Natural killer cell (primary cell): ENCODE measurements at regions not wholly inside any gene's neighbourhood (a gene's known extent, or its start where the extent isn't known, plus 50 kb on each side); places are given as distances from the start of the nearest gene placed in this dataset.

Experiments
- ATAC-seq, 3 donors: fragments of 150-1000 bp in 2 of 3; fragments of 200-7000 bp in 1 of 3; cut with Tn5 transposase; 1 replicate in 1 of 3; 2 replicates in 2 of 3; pipeline ENCODE4 v1.10.0; 2021; ENCODE audit warnings: mild to moderate bottlenecking in 2 of 3, moderate library complexity in 2 of 3
- DNase-seq, 2 donors: peaks; one replicate each; pipeline versions ENCODE4 v3.0.0 to v3.0.0-alpha.2; 2013 to 2021; ENCODE audit warnings: mixed read lengths in 1 of 2
- H3K27ac ChIP-seq: one replicate; pipeline ENCODE4 v1.5.1; 2013; ENCODE audit warnings: mild to moderate bottlenecking, low read length
- H3K27me3 ChIP-seq: one replicate; pipeline ENCODE4 v1.6.1; 2013; ENCODE audit warnings: low read length; ENCODE audit not compliant: control insufficient read depth, insufficient read depth
- H3K36me3 ChIP-seq: one replicate; pipeline ENCODE4 v1.6.1; 2013; ENCODE audit warnings: low read length; ENCODE audit not compliant: control insufficient read depth, insufficient read depth
- H3K4me1 ChIP-seq: one replicate; pipeline ENCODE4 v1.6.1; 2013; ENCODE audit warnings: low read length; ENCODE audit not compliant: control insufficient read depth, insufficient read depth
- H3K4me3 ChIP-seq: one replicate; pipeline ENCODE4 v1.5.1; 2013; ENCODE audit warnings: low read length
- H3K9me3 ChIP-seq: one replicate; pipeline ENCODE4 v1.6.1; 2013; ENCODE audit warnings: low read length; ENCODE audit not compliant: control insufficient read depth, insufficient read depth
- H3K27ac Mint-ChIP-seq, 2 donors: one replicate each; pipeline ENCODE4 v1.8.0; 2022; ENCODE audit warnings: mild to moderate bottlenecking in 2 of 2, mixed read lengths in 2 of 2, moderate library complexity in 1 of 2
- H3K27me3 Mint-ChIP-seq, 2 donors: one replicate each; pipeline ENCODE4 v1.8.0; 2022; ENCODE audit warnings: low read depth in 2 of 2, mixed read lengths in 2 of 2
- H3K36me3 Mint-ChIP-seq: one replicate; pipeline ENCODE4 v1.8.0; 2022; ENCODE audit warnings: mixed read lengths
- H3K4me1 Mint-ChIP-seq, 2 donors: one replicate each; pipeline ENCODE4 v1.8.0; 2022; ENCODE audit warnings: mixed read lengths in 2 of 2
- H3K4me3 Mint-ChIP-seq: one replicate; pipeline ENCODE4 v1.8.0; 2022; ENCODE audit warnings: mild to moderate bottlenecking, moderate library complexity, mixed read lengths
- H3K9me3 Mint-ChIP-seq, 2 donors: one replicate each; pipeline ENCODE4 v1.8.0; 2022; ENCODE audit warnings: mixed read lengths in 2 of 2
- WGBS: methylation state at CpG from one replicate; pipeline ENCODE4 v1.1.7; 2013; ENCODE audit warnings: missing lambda C conversion rate; ENCODE audit not compliant: insufficient coverage; 5-methylcytosine and 5-hydroxymethylcytosine counted together
- intact Hi-C: fragments of 100-400 bp; cut with micrococcal nuclease; formaldehyde crosslinking; loops from one replicate; pipeline ENCODE4 v1.14.2; 2022
- TF ChIP-seq, protein P1 (sequence below): fragments of 200-600 bp; IDR thresholded peaks from one replicate; pipeline ENCODE4 v1.8.0; 2022; ENCODE audit warnings: antibody characterized with exemption

DNA sequence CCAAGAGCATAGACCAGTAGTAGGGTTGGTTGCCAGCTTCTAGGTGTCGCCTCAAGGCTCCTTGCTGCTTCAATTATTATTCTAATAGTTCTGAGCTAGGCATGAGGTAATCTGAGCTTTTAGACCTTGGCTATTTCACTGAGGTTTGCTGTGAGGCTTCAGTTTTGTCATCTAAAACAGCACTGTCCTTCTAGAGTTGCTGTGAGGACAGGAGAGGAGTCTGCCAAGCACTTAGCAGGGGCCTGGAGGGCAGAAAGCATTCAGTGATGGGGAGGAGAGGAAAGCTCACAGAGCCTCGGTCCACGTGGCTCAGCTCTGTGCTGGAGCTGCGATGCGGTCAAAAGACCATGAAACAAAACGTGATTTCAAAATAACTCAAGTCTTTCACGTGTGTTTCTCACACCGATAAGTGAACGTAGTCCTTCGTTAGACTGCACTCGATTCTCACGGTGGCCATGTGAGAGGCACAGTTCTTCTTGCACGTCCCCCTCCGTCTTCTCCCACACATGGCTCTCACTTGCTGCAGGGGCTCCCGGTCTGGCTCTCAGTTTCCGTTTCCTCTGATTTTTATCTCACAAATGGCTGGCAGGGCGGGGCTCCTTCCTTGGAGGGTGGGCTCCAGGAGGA is 113.7 kb downstream of the B3GNT2 start:
- Histone ChIP-seq H3K4me3 (no peak overlapping the region), H3K9me3 (no peaks in the 10 kb centered on the region), H3K36me3 (no peaks in the 10 kb centered on the region), H3K4me1 (peaks cover 75% of the 10 kb centered on the region), H3K27me3 (no peaks in the 10 kb centered on the region), H3K27ac (peak overlapping the region; percentile 44)
- TF ChIP-seq, protein P1, sequence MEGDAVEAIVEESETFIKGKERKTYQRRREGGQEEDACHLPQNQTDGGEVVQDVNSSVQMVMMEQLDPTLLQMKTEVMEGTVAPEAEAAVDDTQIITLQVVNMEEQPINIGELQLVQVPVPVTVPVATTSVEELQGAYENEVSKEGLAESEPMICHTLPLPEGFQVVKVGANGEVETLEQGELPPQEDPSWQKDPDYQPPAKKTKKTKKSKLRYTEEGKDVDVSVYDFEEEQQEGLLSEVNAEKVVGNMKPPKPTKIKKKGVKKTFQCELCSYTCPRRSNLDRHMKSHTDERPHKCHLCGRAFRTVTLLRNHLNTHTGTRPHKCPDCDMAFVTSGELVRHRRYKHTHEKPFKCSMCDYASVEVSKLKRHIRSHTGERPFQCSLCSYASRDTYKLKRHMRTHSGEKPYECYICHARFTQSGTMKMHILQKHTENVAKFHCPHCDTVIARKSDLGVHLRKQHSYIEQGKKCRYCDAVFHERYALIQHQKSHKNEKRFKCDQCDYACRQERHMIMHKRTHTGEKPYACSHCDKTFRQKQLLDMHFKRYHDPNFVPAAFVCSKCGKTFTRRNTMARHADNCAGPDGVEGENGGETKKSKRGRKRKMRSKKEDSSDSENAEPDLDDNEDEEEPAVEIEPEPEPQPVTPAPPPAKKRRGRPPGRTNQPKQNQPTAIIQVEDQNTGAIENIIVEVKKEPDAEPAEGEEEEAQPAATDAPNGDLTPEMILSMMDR: no peak
- Mint-ChIP-seq H3K4me3 (peak overlapping the region; percentile 64), H3K27me3 (no peaks in the 10 kb centered on the region), H3K36me3 (no peaks in the 10 kb centered on the region), H3K4me1 (peaks cover 68 to 69% of the 10 kb centered on the region in 2 donors), H3K27ac (peak overlapping the region; percentile 83 to 84), H3K9me3 (no peaks in the 10 kb centered on the region)
- intact Hi-C loops: loop anchor here (5.0 kb wide), 1 partner anchor 112 kb away; the partner anchor contains the start of gene B3GNT2
- peak in 1 of 2 donors; percentile 63 for DNase-seq
- ATAC-seq: peak; percentile 27 to 67 (median 55)
- WGBS: 7% methylated on average over 17 of the region's 17 CpGs

DNA sequence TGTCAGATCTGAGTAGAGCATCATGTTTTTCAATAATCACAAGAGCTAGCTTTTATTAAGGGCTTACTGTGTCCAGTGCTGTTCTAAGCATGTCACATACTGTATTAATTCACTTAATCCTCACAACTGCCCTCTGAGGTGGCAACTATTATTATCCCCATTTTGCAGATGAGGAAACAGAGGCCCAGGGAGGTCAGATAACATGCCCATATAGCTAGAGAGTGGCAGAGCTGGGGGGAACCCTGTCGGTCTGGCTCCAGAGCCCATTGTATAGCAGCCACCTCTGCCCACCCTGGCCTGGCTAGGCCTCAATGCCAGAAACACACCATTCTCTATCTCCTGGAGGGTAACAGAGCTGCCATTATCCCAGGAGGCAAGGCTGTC is 113.2 kb downstream of the B3GNT2 start:
- Mint-ChIP-seq H3K36me3 (no peaks in the 10 kb centered on the region), H3K9me3 (no peaks in the 10 kb centered on the region), H3K4me1 (peaks cover 68 to 69% of the 10 kb centered on the region in 2 donors), H3K4me3 (peak overlapping the region; percentile 64), H3K27me3 (no peaks in the 10 kb centered on the region), H3K27ac (peak overlapping the region; percentile 83 to 84)
- ATAC-seq (no peak), DNase-seq (no peak)
- intact Hi-C loops: loop anchor here (5.0 kb wide), 1 partner anchor 112 kb away; the partner anchor contains the start of gene B3GNT2
- H3K27me3 ChIP-seq: no peaks in the 10 kb centered on the region
- 100% methylated on average over 1 of the region's 1 CpG for WGBS
- peak overlapping the region; percentile 44 for H3K27ac ChIP-seq
- no peak overlapping the region for H3K4me3 ChIP-seq
- H3K9me3 ChIP-seq: no peaks in the 10 kb centered on the region
- TF ChIP-seq, protein P1: no peak
- no peaks in the 10 kb centered on the region for H3K36me3 ChIP-seq
- peaks cover 76% of the 10 kb centered on the region for H3K4me1 ChIP-seq

DNA sequence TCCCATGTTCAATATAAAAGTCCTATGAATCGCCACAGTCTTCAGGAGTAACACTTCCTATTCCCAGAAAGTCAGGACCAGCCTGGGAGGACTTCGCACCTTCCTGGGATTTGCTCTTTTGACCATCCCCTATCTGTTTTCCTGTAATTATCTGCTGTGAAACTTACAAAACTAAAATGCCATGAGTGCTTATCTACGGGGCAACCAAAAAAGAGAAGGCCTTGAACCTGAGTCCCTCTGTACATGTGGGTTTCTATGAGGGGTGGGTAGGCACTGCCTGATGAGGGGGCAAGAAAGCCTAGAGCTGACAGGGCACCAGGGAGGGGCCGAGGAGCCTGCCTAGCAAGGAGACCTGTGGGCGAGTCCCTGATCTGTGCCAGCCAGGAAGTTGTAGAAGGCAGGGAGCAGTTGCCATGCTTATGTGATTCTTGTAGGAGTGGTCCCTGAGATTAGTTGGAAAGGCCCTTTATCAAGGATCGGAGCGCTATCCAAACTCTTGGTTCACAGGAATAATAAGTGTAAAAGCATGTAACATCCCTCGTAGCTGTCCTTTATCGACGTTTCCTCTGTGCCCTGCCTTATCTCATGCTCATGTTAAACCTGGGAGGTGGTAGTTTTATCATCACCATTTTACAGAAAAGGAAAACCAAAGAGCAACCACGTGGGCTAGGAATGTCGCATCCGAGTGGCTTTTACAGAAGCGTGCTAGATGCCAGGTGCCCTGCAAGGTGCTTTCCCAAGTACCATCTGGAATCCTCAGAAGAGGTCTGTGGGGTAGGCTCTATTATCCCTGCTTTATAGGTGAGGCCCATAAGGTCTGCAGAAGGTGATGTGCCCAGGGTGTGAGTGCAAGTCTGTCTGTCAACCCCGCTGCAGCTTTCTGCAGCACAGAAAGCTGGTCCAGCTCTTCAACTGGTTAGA is 111.8 kb downstream of the B3GNT2 start:
- Histone ChIP-seq H3K27ac (no peak overlapping the region), H3K4me3 (no peak overlapping the region), H3K9me3 (no peaks in the 10 kb centered on the region), H3K4me1 (peaks cover 76% of the 10 kb centered on the region), H3K36me3 (no peaks in the 10 kb centered on the region), H3K27me3 (no peaks in the 10 kb centered on the region)
- Mint-ChIP-seq H3K4me3 (no peak overlapping the region), H3K4me1 (peaks cover 72 to 75% of the 10 kb centered on the region in 2 donors), H3K27me3 (no peaks in the 10 kb centered on the region), H3K9me3 (no peaks in the 10 kb centered on the region), H3K27ac (peak overlapping the region; percentile 88 to 91), H3K36me3 (no peaks in the 10 kb centered on the region)
- 89% methylated on average over 15 of the region's 15 CpGs for WGBS
- ATAC-seq (no peak), DNase-seq (peak in 1 of 2 donors; percentile 18)
- TF ChIP-seq, protein P1: no peak
- intact Hi-C loops: loop anchor here (5.0 kb wide), 1 partner anchor 110 kb away; the partner anchor contains the start of gene B3GNT2
